Stimulated activated CD4-positive, alpha-beta T cell treated with anti-CD3 and anti-CD28 coated beads, Interleukin-1b, Interleukin-23, amount 100 ng/mL, for 4 hours (primary cell): ENCODE measurements at regions not wholly inside any gene's neighbourhood (a gene's known extent, or its start where the extent isn't known, plus 50 kb on each side); places are given as distances from the start of the nearest gene placed in this dataset.

ENCODE experiments used
- DNase-seq, 2 donors: peaks; one replicate each; pipeline ENCODE4 v3.0.0-alpha.2; 2020; ENCODE audit warnings: low read depth in 2 of 2

DNA sequence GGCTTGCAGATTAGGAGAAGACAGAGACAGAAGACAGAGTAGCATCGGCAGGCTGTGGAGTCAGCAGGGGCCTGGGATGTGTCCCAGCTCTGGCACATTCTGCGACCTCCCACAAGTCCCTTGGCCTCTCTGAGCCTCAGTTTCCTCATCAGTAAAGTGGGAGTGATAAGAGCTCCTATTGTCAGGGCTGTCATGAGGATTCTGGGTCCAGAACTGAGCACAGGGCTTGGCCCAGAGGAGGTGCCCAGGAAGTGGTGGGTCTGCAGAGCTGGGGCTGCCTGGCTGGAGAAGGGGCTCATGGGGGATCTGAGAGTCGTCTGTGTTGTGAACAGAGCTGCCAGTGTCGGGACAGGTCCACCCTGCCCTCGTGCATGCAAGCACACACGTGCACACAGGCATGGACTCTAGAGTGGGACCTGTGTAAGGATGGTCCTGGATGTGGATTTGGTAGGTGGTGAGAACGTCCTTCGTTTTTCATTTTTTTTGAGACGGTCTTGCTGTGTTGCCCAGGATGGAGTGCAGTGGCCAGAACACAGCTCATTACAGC lies 262.9 kb downstream of the PTPRU start:
- DNase-seq, result no peak

DNA sequence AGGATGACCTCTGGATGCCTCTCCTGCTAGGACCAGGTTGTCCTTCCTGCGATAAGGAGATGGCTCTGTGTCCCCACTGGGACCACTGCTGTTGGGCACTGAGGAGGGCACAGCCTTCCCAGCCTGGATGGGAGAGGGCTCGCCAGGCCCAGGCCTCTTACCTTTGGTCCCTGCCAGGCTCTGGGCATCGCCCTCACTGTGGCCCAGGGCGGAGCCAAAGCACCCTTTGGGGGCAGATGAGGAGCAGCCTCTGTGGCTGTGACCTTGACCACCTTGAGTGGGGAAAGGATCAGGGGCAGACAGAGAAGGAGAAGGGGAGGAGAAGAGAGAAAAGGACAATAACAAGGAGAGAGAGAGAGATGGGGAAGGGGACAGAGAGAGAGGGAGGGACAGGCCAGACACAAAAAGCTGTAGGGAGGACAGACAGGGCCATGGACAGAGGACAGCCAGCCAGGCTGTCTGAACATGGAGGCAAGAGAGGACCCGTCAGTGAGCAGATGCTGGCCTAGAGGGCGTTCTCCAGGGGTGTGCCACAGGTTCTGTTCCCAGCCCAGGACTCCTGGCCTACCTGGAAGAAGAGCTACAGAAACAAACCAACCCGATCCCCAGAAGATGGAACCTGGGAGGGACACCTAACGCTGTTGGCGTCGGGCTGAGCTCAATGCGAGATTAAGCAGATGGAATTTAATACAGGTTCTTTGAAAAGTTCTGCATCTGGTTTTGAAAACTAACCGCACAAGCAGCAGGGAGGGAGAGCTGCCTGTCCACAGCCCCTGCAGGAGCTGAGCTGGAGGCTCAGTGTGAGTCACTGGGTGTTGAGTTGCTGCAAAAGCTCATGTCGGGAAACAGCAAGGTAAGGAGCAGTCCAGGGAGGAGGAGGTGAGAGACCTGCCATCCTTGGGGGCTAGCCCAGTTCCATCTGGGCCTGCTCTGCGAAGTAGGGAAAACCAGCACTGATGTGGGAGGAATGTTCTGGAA lies 262.1 kb downstream of the PTPRU start:
- no peak for DNase-seq

- DNase-seq, result no peak
These were observed 261.2 kb downstream of the PTPRU start for GRCh38 chr1:29497395-29498125.

DNA sequence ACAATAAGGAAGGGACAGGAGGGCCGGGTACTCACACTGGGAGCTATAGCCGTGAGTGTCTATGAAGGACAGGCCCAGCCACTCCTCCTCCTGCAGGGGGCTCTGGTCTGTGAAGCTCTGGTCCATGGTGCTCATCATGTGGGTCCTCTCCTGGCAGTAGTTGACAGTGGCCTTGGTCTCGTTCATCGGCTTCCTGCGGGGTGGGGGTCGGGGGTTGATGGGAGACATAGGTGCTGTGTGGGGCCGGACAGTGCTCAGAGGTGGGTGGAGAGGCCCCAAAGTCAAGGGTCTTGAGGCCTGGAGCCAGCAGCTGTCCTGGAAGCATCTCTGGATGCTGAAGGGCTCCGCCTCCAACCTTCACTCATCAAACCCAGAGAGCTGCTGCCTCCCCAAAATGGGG lies 260.4 kb downstream of the PTPRU start:
- no peak for DNase-seq

- DNase-seq, result no peak
These were observed 254.0 kb downstream of the PTPRU start for GRCh38 chr1:29490204-29490934.

GRCh38 chr1:29489471-29489870 lies 253.1 kb downstream of the PTPRU start:
- DNase-seq, result no peak

GRCh38 chr1:29488794-29489311 lies 252.5 kb downstream of the PTPRU start:
- no peak for DNase-seq

DNA sequence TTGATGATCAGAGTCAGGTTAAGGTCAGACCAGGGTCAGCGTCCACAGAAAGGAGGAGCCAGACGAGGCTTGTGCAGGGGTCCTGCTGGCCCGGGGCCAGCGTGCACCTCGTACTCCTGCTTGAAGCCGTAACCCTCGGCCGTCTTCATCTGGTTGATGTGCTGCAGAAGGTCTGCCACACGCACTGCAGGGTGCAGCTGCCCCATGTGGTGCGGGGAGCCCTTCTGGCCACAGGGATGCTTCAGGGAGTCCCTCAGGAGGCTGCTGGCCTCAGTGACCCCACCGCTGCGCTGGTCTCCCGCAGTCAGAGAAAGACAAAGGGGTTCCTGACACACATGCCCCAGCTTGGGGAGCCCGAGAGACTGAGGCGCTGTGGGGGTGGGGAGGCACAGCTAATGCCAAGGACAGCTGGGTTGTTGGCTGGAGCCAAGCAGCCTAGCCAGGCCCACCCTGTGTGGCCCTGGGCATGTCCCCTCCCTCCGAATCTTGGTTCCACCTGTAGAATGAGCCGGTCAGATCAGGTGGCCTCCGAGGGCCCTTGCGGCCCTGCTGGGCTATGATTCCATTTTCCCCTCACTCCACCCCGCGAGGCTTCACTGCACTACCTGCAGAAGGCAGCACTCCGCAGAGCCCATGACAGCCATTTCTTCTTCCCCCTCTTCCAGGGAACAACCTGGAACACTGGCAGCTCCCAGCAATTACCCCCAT lies 251.9 kb downstream of the PTPRU start:
- no peak for DNase-seq

DNA sequence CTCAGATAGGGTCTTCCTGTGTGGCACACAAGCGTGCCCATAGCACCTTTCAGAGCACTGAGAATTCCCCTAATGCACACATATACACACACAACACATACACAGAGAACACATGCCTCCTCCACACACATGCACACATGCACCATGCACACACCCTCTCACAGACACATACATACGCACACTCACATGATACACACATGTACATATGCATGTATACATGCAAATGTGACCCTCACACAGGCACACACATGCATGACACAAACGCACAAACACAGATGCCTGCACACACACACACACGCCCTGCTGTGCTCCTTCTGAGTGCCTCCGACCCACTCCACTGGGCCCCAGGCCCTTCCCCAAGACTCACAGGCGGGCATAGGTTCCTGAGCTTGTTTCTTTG lies 251.0 kb downstream of the PTPRU start:
- DNase-seq, result no peak

GRCh38 chr1:29485096-29485925 lies 249.0 kb downstream of the PTPRU start:
- DNase-seq, result no peak

GRCh38 chr1:29482991-29483390 lies 246.7 kb downstream of the PTPRU start:
- no peak for DNase-seq

DNA sequence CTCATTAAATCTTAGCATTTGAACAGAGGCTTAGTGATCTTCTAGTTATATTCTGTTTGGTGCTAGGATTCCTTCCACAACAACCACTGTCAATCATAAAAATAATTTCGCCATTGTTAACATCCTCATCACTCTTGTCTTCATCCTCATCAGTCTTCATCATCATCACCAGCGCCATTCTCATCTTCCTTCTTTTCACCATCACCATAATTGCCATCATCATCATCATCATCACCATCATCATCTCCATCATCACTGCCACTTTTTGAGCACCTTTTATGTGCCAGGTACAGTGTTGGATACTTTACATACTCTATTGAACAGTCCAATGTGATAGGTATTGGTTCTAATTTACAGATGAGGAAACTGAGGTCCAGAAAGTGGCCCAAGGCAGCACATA lies 245.7 kb downstream of the PTPRU start:
- no peak for DNase-seq

DNA sequence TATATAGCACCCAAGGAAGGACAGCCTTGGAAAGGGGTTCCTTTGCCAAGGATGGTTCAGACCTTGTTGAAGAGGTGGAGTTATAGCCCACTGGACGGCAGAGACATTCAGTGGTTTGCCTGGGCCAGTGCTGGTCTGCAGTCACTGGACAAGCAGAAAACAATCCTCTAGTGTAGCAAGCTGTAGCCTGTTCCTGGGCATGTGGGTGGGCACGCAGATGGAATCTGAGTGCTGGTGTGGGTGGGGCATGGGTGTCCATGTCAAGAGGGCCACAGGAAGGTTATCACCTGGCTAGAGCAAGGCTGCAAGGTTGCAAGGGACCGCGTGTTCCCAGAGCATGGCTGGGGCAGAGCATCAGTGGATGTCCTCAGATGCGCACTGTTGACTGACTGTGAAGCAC lies 244.7 kb downstream of the PTPRU start:
- no peak for DNase-seq

- no peak for DNase-seq
These were observed 242.6 kb downstream of the PTPRU start for GRCh38 chr1:29478879-29479278.

DNA sequence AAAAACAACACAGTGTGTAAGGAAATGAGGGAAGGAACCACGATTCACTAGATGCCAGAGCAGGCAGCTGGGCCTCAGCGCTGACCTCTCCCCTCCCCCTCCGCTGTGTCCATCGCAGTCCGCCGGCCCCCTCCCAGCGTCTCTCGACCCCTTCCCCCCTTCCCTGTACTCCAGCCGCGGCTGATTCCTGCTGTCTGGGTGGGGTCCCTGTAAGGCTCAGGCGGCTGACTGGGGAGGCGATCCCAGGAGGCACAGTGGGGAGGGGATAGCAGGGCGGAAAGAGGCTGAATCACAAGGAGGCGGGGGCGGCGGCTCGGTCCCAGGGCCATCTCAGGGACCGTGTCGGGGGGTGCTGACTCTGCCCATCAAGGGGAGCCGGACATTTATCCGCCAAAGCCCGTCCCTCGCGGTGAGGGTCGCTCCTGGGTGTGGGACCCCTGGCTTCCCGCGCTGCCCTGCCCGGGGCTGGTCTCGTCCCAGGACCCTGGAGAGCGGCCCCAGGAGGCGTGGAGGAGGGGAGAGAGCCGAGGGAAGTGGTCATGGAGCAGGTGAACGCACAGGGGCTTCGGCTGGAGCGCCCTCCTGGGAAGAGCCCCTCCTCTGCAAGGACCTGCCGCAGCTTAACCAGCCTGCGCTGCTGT lies 241.9 kb downstream of the PTPRU start:
- DNase-seq, result no peak

DNA sequence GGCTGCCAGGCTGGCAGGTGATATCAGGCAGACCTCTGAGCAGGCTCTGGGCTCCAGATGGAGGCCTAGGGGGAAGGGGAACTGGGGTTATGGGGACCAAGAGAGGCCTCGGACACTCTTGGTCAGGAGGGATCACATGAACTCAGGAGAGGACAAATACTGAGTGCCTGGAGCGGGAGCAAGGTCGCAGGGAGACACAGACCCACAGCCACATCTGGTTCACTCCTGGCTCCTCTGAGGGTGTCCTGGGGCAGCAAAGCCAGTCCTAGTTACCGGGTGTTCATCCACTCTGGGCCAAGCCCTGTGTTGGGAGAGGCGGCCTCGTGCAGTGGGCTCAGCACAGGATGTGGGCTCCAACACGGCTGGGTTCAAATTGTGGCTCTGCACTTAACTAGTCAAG lies 239.0 kb downstream of the PTPRU start:
- DNase-seq, result no peak

GRCh38 chr1:29474274-29475244 lies 238.2 kb downstream of the PTPRU start:
- DNase-seq, result no peak

DNA sequence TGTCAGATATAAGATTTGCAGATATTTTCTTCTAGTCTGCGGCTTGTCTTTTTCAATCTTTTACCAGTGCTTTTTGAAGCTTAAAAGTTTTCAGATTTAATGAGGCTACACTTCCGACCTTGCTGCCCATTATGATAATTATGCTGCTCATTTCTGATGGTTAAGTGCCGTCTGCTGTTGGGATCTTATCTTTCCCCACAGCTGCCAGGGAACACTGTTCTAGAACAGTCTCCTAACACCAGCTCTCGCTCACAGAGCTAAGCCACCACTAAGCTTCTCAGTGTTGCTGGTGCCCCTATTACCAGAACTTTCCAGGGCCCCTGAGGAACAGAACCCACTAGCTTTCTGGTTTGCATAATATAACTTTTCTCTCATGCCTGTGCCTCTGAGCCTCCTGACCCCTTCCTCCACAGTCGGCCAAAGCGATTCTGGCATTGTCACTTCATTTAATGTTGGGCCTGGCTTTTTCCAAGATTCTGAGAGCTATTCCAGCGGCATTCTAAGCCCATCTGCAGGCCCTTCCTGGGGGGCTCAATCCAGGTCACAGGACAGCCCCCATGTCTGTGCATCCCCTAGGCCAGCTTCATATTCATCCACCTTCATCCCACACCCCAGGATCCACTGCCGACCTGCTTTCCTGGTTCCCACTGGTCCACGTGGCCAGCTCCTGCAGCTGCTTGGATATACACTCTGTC lies 237.0 kb downstream of the PTPRU start:
- DNase-seq, result no peak
